ENCODE measurements at regions not wholly inside any gene's neighbourhood (a gene's known extent, or its start where the extent isn't known, plus 50 kb on each side); places are given as distances from the start of the nearest gene placed in this dataset.

DNA sequence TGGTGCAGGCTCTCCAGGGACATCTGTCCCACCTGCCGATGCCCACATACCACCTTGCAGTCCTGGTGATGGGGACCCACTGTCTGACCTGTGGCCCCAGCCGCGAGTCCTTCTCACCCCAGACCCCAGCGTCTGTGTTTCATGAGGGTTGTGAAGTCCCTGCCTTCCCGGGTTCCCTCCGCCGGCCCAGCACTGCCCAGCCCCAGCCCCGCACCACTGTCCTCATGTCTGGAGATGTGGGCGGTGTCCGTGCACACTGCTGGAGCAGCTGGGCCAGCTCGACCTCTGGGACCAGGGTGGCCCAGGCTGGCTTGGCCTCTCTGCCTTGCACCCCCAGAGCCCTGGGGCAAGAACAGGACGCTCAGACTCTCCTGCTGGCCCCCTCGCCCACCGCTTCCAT lies 199.5 kb upstream of the CIBAR2 start:
- TF ChIP-seq, protein P1, sequence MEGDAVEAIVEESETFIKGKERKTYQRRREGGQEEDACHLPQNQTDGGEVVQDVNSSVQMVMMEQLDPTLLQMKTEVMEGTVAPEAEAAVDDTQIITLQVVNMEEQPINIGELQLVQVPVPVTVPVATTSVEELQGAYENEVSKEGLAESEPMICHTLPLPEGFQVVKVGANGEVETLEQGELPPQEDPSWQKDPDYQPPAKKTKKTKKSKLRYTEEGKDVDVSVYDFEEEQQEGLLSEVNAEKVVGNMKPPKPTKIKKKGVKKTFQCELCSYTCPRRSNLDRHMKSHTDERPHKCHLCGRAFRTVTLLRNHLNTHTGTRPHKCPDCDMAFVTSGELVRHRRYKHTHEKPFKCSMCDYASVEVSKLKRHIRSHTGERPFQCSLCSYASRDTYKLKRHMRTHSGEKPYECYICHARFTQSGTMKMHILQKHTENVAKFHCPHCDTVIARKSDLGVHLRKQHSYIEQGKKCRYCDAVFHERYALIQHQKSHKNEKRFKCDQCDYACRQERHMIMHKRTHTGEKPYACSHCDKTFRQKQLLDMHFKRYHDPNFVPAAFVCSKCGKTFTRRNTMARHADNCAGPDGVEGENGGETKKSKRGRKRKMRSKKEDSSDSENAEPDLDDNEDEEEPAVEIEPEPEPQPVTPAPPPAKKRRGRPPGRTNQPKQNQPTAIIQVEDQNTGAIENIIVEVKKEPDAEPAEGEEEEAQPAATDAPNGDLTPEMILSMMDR (IDR thresholded peaks at IDR 0.05), result no peak
- no peak for TF ChIP-seq POLR2A (IDR thresholded peaks at IDR 0.05)
